MCF 10A (cell line): ENCODE measurements at regions not wholly inside any gene's neighbourhood (a gene's known extent, or its start where the extent isn't known, plus 50 kb on each side); places are given as distances from the start of the nearest gene placed in this dataset.

Experiments
- BruUV-seq: library from RNA; stranded (reverse); fragments of 400-500 nt; replicated peaks from 2 replicates; lab custom pipeline; 2021; lab: Mats Ljungman, UMichigan
- CTCF ChIA-PET: fragments of 300-600 bp; sonication (Branson Sonifier 250); formaldehyde crosslinking; extraction: SDS; loops from one replicate; lab custom pipeline; 2021; ENCODE audit warnings: antibody characterized with exemption, inconsistent platforms; lab: Yijun Ruan, JAX
- POLR2A ChIA-PET: fragments of 300-600, 350-650 bp; sonication (Branson Sonifier 250); formaldehyde crosslinking; extraction: SDS; loops from one replicate; lab custom pipeline; 2020; ENCODE audit warnings: antibody characterized with exemption, inconsistent platforms; lab: Yijun Ruan, JAX
- DNase-seq: peaks from one replicate; pipeline ENCODE4 v3.0.0-alpha.2; 2018; ENCODE audit not compliant: unreplicated experiment
- H3K27ac Mint-ChIP-seq: one replicate; pipeline ENCODE4 v1.8.0; 2022; ENCODE audit warnings: mild to moderate bottlenecking, low read depth, mixed read lengths; ENCODE audit not compliant: unreplicated experiment
- H3K27me3 Mint-ChIP-seq: one replicate; pipeline ENCODE4 v1.8.0; 2022; ENCODE audit warnings: mixed read lengths; ENCODE audit not compliant: insufficient read depth, unreplicated experiment
- H3K36me3 Mint-ChIP-seq: one replicate; pipeline ENCODE4 v1.8.0; 2022; ENCODE audit warnings: mild to moderate bottlenecking, moderate library complexity, mixed read lengths; ENCODE audit not compliant: insufficient read depth, unreplicated experiment
- H3K4me1 Mint-ChIP-seq: one replicate; pipeline ENCODE4 v1.8.0; 2022; ENCODE audit warnings: mixed read lengths; ENCODE audit not compliant: insufficient read depth, unreplicated experiment
- H3K4me3 Mint-ChIP-seq: one replicate; pipeline ENCODE4 v1.8.0; 2022; ENCODE audit warnings: mild to moderate bottlenecking, moderate library complexity, mixed read lengths; ENCODE audit not compliant: unreplicated experiment
- H3K9me3 Mint-ChIP-seq: one replicate; pipeline ENCODE4 v1.8.0; 2022; ENCODE audit warnings: mixed read lengths; ENCODE audit not compliant: unreplicated experiment
- CTCF ChIP-seq: fragments of 200-600 bp; IDR thresholded peaks from one replicate; pipeline ENCODE4 v1.8.0; 2022; ENCODE audit warnings: antibody characterized with exemption, mild to moderate bottlenecking; ENCODE audit not compliant: unreplicated experiment
- intact Hi-C: fragments of 100-400 bp; cut with micrococcal nuclease; formaldehyde crosslinking; loops from 2 replicates; pipeline ENCODE4 v1.14.1; 2022

- intact Hi-C loops = no loop called here
- H3K4me3 Mint-ChIP-seq = no peak overlapping the region
- no peaks in the 10 kb centered on the region for H3K9me3 Mint-ChIP-seq
- ChIA-PET POLR2A (no interaction called here), CTCF (no interaction called here)
- no peak overlapping the region for H3K27ac Mint-ChIP-seq
- TF ChIP-seq CTCF = no peak
- H3K4me1 Mint-ChIP-seq = no peaks in the 10 kb centered on the region
- H3K36me3 Mint-ChIP-seq = no peaks in the 10 kb centered on the region
- DNase-seq = no peak
- peaks cover 14% of the 10 kb centered on the region for H3K27me3 Mint-ChIP-seq
- no TSS peak for BruUV-seq
Measured at GRCh38 chr6:166724576-166724975, 97.5 kb upstream of the RPS6KA2 start.

- intact Hi-C loops = no loop called here
- Mint-ChIP-seq H3K4me3 (no peak overlapping the region), H3K36me3 (no peaks in the 10 kb centered on the region), H3K27me3 (peaks cover 19% of the 10 kb centered on the region), H3K4me1 (no peaks in the 10 kb centered on the region), H3K9me3 (no peaks in the 10 kb centered on the region), H3K27ac (no peak overlapping the region)
- no peak for TF ChIP-seq CTCF
- BruUV-seq = no TSS peak
- no peak for DNase-seq
- ChIA-PET POLR2A (no interaction called here), CTCF (no interaction called here)
Measured at GRCh38 chr6:166722785-166723184, 95.7 kb upstream of the RPS6KA2 start.

DNA sequence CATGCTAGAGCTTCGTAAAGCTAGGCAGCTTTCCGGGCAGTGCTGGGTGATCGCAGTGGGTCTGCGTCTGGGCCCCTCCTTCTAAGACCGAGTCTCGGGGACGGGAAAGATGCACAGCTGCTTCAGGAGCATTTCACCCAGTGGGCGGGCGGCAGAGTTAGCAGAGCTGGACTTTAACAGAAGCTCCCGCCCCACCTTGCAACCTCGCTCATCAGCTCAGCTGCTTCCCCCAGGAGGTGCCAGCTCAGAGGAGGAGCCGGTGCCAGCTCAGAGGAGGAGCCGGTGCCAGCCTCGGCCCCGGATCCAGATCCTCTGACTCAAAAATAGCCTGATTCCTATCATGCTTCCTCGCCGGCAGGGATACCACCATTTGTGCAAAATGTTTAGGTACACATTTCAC lies 94.5 kb upstream of the RPS6KA2 start:
- no peak overlapping the region for H3K27ac Mint-ChIP-seq
- intact Hi-C loops = no loop called here
- no peak for DNase-seq
- TF ChIP-seq CTCF = no peak
- peaks cover 31% of the 10 kb centered on the region for H3K27me3 Mint-ChIP-seq
- H3K36me3 Mint-ChIP-seq = no peaks in the 10 kb centered on the region
- H3K9me3 Mint-ChIP-seq = no peaks in the 10 kb centered on the region
- H3K4me3 Mint-ChIP-seq = no peak overlapping the region
- BruUV-seq = no TSS peak
- CTCF ChIA-PET = interaction anchor here (0.6 kb wide), 1 partner anchor 1243 kb away, joined by 3 read pairs; no protein-coding TSS in a partner anchor
- no peaks in the 10 kb centered on the region for H3K4me1 Mint-ChIP-seq
- POLR2A ChIA-PET = no interaction called here

GRCh38 chr6:166720856-166721255 lies 93.8 kb upstream of the RPS6KA2 start:
- ChIA-PET CTCF (no interaction called here), POLR2A (no interaction called here)
- DNase-seq = no peak
- intact Hi-C loops = no loop called here
- BruUV-seq = no TSS peak
- Mint-ChIP-seq H3K36me3 (no peaks in the 10 kb centered on the region), H3K4me3 (no peak overlapping the region), H3K4me1 (no peaks in the 10 kb centered on the region), H3K9me3 (no peaks in the 10 kb centered on the region), H3K27ac (no peak overlapping the region), H3K27me3 (peaks cover 35% of the 10 kb centered on the region)
- no peak for TF ChIP-seq CTCF
